ENCODE measurements at regions not wholly inside any gene's neighbourhood (a gene's known extent, or its start where the extent isn't known, plus 50 kb on each side); places are given as distances from the start of the nearest gene placed in this dataset.

GRCh38 chr22:48870436-48870835 is 957.2 kb downstream of the BRD1 start:
- Histone ChIP-seq H3K36me3 (replicated peaks; ENCODE audit: insufficient read depth, low read length) (no peaks in the 10 kb centered on the region), H3K9me3 (replicated peaks; ENCODE audit: insufficient read depth, low read length) (no peaks in the 10 kb centered on the region), H3K4me2 (ENCODE audit: low read depth, low read length) (no peak overlapping the region), H3K9me2 (replicated peaks; ENCODE audit: insufficient read depth, low read length) (no peaks in the 10 kb centered on the region), H3K9ac (ENCODE audit: low read length) (no peak overlapping the region), H3K27me3 (replicated peaks; ENCODE audit: insufficient read depth, low read length) (peaks cover 74% of the 10 kb centered on the region), H3K79me2 (ENCODE audit: low read length) (no peaks in the 10 kb centered on the region), H2AFZ (ENCODE audit: low read length) (no peak overlapping the region), H3F3A (ENCODE audit: insufficient read depth, low read length) (no peaks in the 10 kb centered on the region), H3K4me1 (ENCODE audit: low read length) (no peaks in the 10 kb centered on the region), H3K4me3 (ENCODE audit: low read length) (no peak overlapping the region), H3K27ac (ENCODE audit: low read length) (no peak overlapping the region), H4K20me1 (ENCODE audit: insufficient read depth, low read length) (no peaks in the 10 kb centered on the region)
- TF ChIP-seq CTCF (IDR thresholded peaks at IDR 0.05; ENCODE audit: low read length) = no peak
- no peak for TF ChIP-seq EZH2 (optimal IDR thresholded peaks at IDR 0.05; ENCODE audit: low read depth, low read length)
- TF ChIP-seq EZH2phosphoT487 (IDR thresholded peaks at IDR 0.05; ENCODE audit: low read length) = no peak
- DNase-seq = no peak

- no peak for TF ChIP-seq EZH2phosphoT487 (IDR thresholded peaks at IDR 0.05; ENCODE audit: low read length)
- H3K79me2 ChIP-seq (ENCODE audit: low read length) = no peaks in the 10 kb centered on the region
- DNase-seq = no peak
Measured at GRCh38 chr22:48869788-48870187, 957.9 kb downstream of the BRD1 start.

GRCh38 chr22:48869161-48869560 is 958.5 kb downstream of the BRD1 start:
- Histone ChIP-seq H3K27me3 (replicated peaks; ENCODE audit: insufficient read depth, low read length) (peaks cover 78% of the 10 kb centered on the region), H3K4me3 (ENCODE audit: low read length) (no peak overlapping the region), H3F3A (ENCODE audit: insufficient read depth, low read length) (no peaks in the 10 kb centered on the region), H3K9ac (ENCODE audit: low read length) (no peak overlapping the region), H3K27ac (ENCODE audit: low read length) (no peak overlapping the region), H3K9me3 (replicated peaks; ENCODE audit: insufficient read depth, low read length) (no peaks in the 10 kb centered on the region), H3K4me1 (ENCODE audit: low read length) (no peaks in the 10 kb centered on the region), H3K4me2 (ENCODE audit: low read depth, low read length) (no peak overlapping the region), H3K79me2 (ENCODE audit: low read length) (no peaks in the 10 kb centered on the region), H3K9me2 (replicated peaks; ENCODE audit: insufficient read depth, low read length) (no peaks in the 10 kb centered on the region), H3K36me3 (replicated peaks; ENCODE audit: insufficient read depth, low read length) (no peaks in the 10 kb centered on the region), H2AFZ (ENCODE audit: low read length) (no peak overlapping the region), H4K20me1 (ENCODE audit: insufficient read depth, low read length) (no peaks in the 10 kb centered on the region)
- no peak for TF ChIP-seq EZH2 (optimal IDR thresholded peaks at IDR 0.05; ENCODE audit: low read depth, low read length)
- TF ChIP-seq EZH2phosphoT487 (IDR thresholded peaks at IDR 0.05; ENCODE audit: low read length) = no peak
- no peak for TF ChIP-seq CTCF (IDR thresholded peaks at IDR 0.05; ENCODE audit: low read length)
- DNase-seq = no peak

More at GRCh38 chr22:48869788-48870187, 957.9 kb downstream of the BRD1 start:
- H3K4me2 ChIP-seq (ENCODE audit: low read depth, low read length) = no peak overlapping the region
- H3K36me3 ChIP-seq (replicated peaks; ENCODE audit: insufficient read depth, low read length) = no peaks in the 10 kb centered on the region
- no peak overlapping the region for H3K27ac ChIP-seq (ENCODE audit: low read length)
- no peaks in the 10 kb centered on the region for H3K4me1 ChIP-seq (ENCODE audit: low read length)
- H3K9ac ChIP-seq (ENCODE audit: low read length) = no peak overlapping the region
- H3K9me3 ChIP-seq (replicated peaks; ENCODE audit: insufficient read depth, low read length) = no peaks in the 10 kb centered on the region
- H3K27me3 ChIP-seq (replicated peaks; ENCODE audit: insufficient read depth, low read length) = peaks cover 73% of the 10 kb centered on the region
- H3K9me2 ChIP-seq (replicated peaks; ENCODE audit: insufficient read depth, low read length) = no peaks in the 10 kb centered on the region
- no peaks in the 10 kb centered on the region for H4K20me1 ChIP-seq (ENCODE audit: insufficient read depth, low read length)
- no peak overlapping the region for H2AFZ ChIP-seq (ENCODE audit: low read length)
- no peak overlapping the region for H3K4me3 ChIP-seq (ENCODE audit: low read length)
- H3F3A ChIP-seq (ENCODE audit: insufficient read depth, low read length) = no peaks in the 10 kb centered on the region

GRCh38 chr22:48868554-48868953 is 959.1 kb downstream of the BRD1 start:
- H3F3A ChIP-seq (ENCODE audit: insufficient read depth, low read length) = no peaks in the 10 kb centered on the region
- no peak overlapping the region for H3K27ac ChIP-seq (ENCODE audit: low read length)
- DNase-seq = no peak
- TF ChIP-seq EZH2phosphoT487 (IDR thresholded peaks at IDR 0.05; ENCODE audit: low read length) (no peak), CTCF (IDR thresholded peaks at IDR 0.05; ENCODE audit: low read length) (no peak), EZH2 (optimal IDR thresholded peaks at IDR 0.05; ENCODE audit: low read depth, low read length) (no peak)
- no peaks in the 10 kb centered on the region for H3K79me2 ChIP-seq (ENCODE audit: low read length)
- no peak overlapping the region for H3K9ac ChIP-seq (ENCODE audit: low read length)
- H3K4me1 ChIP-seq (ENCODE audit: low read length) = no peaks in the 10 kb centered on the region
- peaks cover 79% of the 10 kb centered on the region for H3K27me3 ChIP-seq (replicated peaks; ENCODE audit: insufficient read depth, low read length)
- H2AFZ ChIP-seq (ENCODE audit: low read length) = no peak overlapping the region
- H3K9me3 ChIP-seq (replicated peaks; ENCODE audit: insufficient read depth, low read length) = no peaks in the 10 kb centered on the region
- H3K4me3 ChIP-seq (ENCODE audit: low read length) = no peak overlapping the region
- no peak overlapping the region for H3K4me2 ChIP-seq (ENCODE audit: low read depth, low read length)
- no peaks in the 10 kb centered on the region for H3K9me2 ChIP-seq (replicated peaks; ENCODE audit: insufficient read depth, low read length)
- no peaks in the 10 kb centered on the region for H4K20me1 ChIP-seq (ENCODE audit: insufficient read depth, low read length)
- no peaks in the 10 kb centered on the region for H3K36me3 ChIP-seq (replicated peaks; ENCODE audit: insufficient read depth, low read length)

Data from MM.1S (cell line).